Omental fat pad (tissue), 3 donors: ENCODE measurements at regions not wholly inside any gene's neighbourhood (a gene's known extent, or its start where the extent isn't known, plus 50 kb on each side); places are given as distances from the start of the nearest gene placed in this dataset.

Experiments
- ATAC-seq: fragments of 150-250 bp; one replicate; pipeline ENCODE4 v1.9.1; 2016; ENCODE audit warnings: mild to moderate bottlenecking, moderate library complexity; ENCODE audit not compliant: low FRiP score
- DNase-seq: peaks from one replicate; pipeline ENCODE4 v3.0.0-alpha.2; 2019; ENCODE audit warnings: low spot score
- TF ChIP-seq, protein P1 (sequence below), 3 donors: fragments of 450-650 bp; IDR thresholded peaks; one replicate each; pipeline ENCODE4 v1.5.1; 2016 to 2017; ENCODE audit warnings: antibody characterized with exemption in 3 of 3, mild to moderate bottlenecking in 3 of 3, moderate library complexity in 2 of 3

- ATAC-seq (no peak), DNase-seq (no peak)
- TF ChIP-seq, protein P1, sequence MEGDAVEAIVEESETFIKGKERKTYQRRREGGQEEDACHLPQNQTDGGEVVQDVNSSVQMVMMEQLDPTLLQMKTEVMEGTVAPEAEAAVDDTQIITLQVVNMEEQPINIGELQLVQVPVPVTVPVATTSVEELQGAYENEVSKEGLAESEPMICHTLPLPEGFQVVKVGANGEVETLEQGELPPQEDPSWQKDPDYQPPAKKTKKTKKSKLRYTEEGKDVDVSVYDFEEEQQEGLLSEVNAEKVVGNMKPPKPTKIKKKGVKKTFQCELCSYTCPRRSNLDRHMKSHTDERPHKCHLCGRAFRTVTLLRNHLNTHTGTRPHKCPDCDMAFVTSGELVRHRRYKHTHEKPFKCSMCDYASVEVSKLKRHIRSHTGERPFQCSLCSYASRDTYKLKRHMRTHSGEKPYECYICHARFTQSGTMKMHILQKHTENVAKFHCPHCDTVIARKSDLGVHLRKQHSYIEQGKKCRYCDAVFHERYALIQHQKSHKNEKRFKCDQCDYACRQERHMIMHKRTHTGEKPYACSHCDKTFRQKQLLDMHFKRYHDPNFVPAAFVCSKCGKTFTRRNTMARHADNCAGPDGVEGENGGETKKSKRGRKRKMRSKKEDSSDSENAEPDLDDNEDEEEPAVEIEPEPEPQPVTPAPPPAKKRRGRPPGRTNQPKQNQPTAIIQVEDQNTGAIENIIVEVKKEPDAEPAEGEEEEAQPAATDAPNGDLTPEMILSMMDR (IDR thresholded peaks at IDR 0.05) = no peak
Observed at GRCh38 chr2:67651565-67651964, 254.4 kb downstream of the ETAA1 start.

- no peak for DNase-seq
- no peak for ATAC-seq
- TF ChIP-seq, protein P1 (IDR thresholded peaks at IDR 0.05) = no peak
Observed at GRCh38 chr2:67652679-67653078, 255.5 kb downstream of the ETAA1 start.

- ATAC-seq = no peak
- TF ChIP-seq, protein P1 (IDR thresholded peaks at IDR 0.05) = no peak
- no peak for DNase-seq
Observed at GRCh38 chr2:67656875-67657274, 259.7 kb downstream of the ETAA1 start.

DNA sequence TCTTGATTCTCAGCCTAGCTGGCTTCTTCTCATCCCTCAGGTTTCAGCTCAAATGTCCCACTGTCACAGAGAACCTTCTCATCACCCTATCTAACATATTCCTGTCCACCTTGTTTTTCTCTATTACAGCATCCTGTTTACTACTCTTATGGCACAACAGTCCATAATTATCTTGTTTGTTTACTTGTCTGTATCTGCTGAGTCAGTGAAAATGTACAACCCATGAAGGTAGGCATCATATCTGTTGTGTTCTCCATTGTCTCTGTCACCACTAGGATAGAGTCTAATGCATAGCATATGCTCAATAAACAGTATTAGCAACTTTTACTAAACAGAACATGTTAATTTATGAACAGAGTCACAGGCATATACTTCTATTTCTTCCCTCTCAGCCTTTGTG lies 261.7 kb downstream of the ETAA1 start:
- TF ChIP-seq, protein P1 (IDR thresholded peaks at IDR 0.05) = no peak

GRCh38 chr2:67660015-67660602 lies 263.0 kb downstream of the ETAA1 start:
- no peak for DNase-seq
- TF ChIP-seq, protein P1 (IDR thresholded peaks at IDR 0.05) = no peak
- no peak for ATAC-seq

More for the DNA sequence above, 261.7 kb downstream of the ETAA1 start:
- no peak for ATAC-seq
- no peak for DNase-seq

DNA sequence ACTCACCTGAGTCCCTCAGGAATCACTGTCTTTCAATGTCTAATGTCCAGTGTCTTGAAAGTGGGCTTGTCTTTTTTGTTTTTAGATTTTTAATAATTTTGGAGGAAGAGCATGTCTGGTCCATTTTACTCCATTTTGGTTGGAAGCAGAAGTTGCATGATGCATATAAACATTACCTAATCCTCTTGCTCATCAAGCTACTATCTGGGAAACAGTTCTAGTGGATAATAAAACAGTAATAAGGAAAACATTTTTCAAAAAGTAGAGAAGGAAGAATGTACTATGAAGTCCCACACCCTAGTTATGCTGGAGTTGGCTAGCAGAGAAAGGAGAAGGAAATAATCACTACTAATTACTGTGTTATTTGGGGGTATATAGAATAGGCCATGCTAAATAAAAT lies 263.7 kb downstream of the ETAA1 start:
- TF ChIP-seq, protein P1 (IDR thresholded peaks at IDR 0.05) = no peak
- ATAC-seq = no peak
- no peak for DNase-seq

GRCh38 chr2:67662222-67662621 lies 265.1 kb downstream of the ETAA1 start:
- no peak for ATAC-seq
- no peak for DNase-seq
- TF ChIP-seq, protein P1 (IDR thresholded peaks at IDR 0.05) = no peak
